WTC11 (cell line): ENCODE measurements at regions not wholly inside any gene's neighbourhood (a gene's known extent, or its start where the extent isn't known, plus 50 kb on each side); places are given as distances from the start of the nearest gene placed in this dataset.

Source experiments
- ATAC-seq: fragments of 200-7000 bp; cut with Tn5 transposase; 2 replicates; pipeline ENCODE4 v1.10.0; 2021; ENCODE audit warnings: mild to moderate bottlenecking, moderate library complexity
- CTCF ChIA-PET: fragments of 300-600 bp; sonication (Branson Sonifier 250); formaldehyde crosslinking; loops from one replicate; lab custom pipeline; 2021; ENCODE audit warnings: antibody characterized with exemption; lab: Charles Lee
- POLR2A ChIA-PET: fragments of 350-600 bp; sonication (Branson Sonifier 250); formaldehyde crosslinking; loops from one replicate; lab custom pipeline; 2021; ENCODE audit warnings: antibody characterized with exemption; lab: Charles Lee
- DNase-seq: peaks from one replicate; pipeline ENCODE4 v3.0.0; 2021; ENCODE audit warnings: low spot score
- H3K27ac Mint-ChIP-seq: 2 replicates; pipeline ENCODE4 v1.8.0; 2021; ENCODE audit warnings: mixed read lengths
- H3K27me3 Mint-ChIP-seq: 2 replicates; pipeline ENCODE4 v1.8.0; 2021; ENCODE audit warnings: low read depth, mild to moderate bottlenecking, moderate library complexity, mixed read lengths
- H3K36me3 Mint-ChIP-seq: 2 replicates; pipeline ENCODE4 v1.8.0; 2021; ENCODE audit warnings: mixed read lengths
- H3K4me1 Mint-ChIP-seq: 2 replicates; pipeline ENCODE4 v1.8.0; 2022; ENCODE audit warnings: mixed read lengths
- H3K4me3 Mint-ChIP-seq: 2 replicates; pipeline ENCODE4 v1.8.0; 2021; ENCODE audit warnings: mild to moderate bottlenecking, moderate library complexity, mixed read lengths
- H3K9me3 Mint-ChIP-seq: 2 replicates; pipeline ENCODE4 v1.8.0; 2021; ENCODE audit warnings: mixed read lengths
- ATF1 ChIP-seq: sonication (generic); formaldehyde crosslinking; IDR thresholded peaks from 2 replicates; pipeline ENCODE4 v1.8.1; 2023; ENCODE audit warnings: mild to moderate bottlenecking, moderate library complexity, missing genetic modification reagents
- CBFB ChIP-seq: sonication (generic); formaldehyde crosslinking; IDR thresholded peaks from 2 replicates; pipeline ENCODE4 v1.8.1; 2022; ENCODE audit warnings: mild to moderate bottlenecking, low read depth, missing genetic modification reagents
- CREM ChIP-seq: sonication (generic); formaldehyde crosslinking; IDR thresholded peaks from 2 replicates; pipeline ENCODE4 v1.8.1; 2022; ENCODE audit warnings: mild to moderate bottlenecking, missing genetic modification reagents, moderate library complexity
- CTCF ChIP-seq: fragments of 200-600 bp; IDR thresholded peaks from 2 replicates; pipeline ENCODE4 v1.8.0; 2022; ENCODE audit warnings: antibody characterized with exemption
- E2F5 ChIP-seq: sonication (generic); formaldehyde crosslinking; IDR thresholded peaks from 2 replicates; pipeline ENCODE4 v1.8.1; 2022; ENCODE audit warnings: mild to moderate bottlenecking, moderate library complexity, missing genetic modification reagents
- EMX1 ChIP-seq: fragments of 250-450 bp; sonication (Bioruptor Pico); IDR thresholded peaks from 2 replicates; pipeline ENCODE4 v1.8.0; 2021; ENCODE audit warnings: mild to moderate bottlenecking
- FOXP1 ChIP-seq: sonication (generic); formaldehyde crosslinking; IDR thresholded peaks from 2 replicates; pipeline ENCODE4 v1.8.0; 2022; ENCODE audit warnings: missing genetic modification reagents, mild to moderate bottlenecking, moderate library complexity, borderline replicate concordance
- GRHL2 ChIP-seq: fragments of 250-450 bp; sonication (Bioruptor Pico); IDR thresholded peaks from 2 replicates; pipeline ENCODE4 v1.8.0; 2022; ENCODE audit warnings: mild to moderate bottlenecking, moderate library complexity; ENCODE audit not compliant: insufficient replicate concordance, severe bottlenecking
- NR3C1 ChIP-seq: sonication (generic); formaldehyde crosslinking; conservative IDR thresholded peaks from 2 replicates; pipeline ENCODE4 v1.8.1; 2023; ENCODE audit warnings: low read depth, mild to moderate bottlenecking, missing genetic modification reagents
- SMAD4 ChIP-seq: sonication (generic); formaldehyde crosslinking; IDR thresholded peaks from 2 replicates; pipeline ENCODE4 v1.8.0; 2022; ENCODE audit warnings: mild to moderate bottlenecking, missing genetic modification reagents
- SOX15 ChIP-seq: fragments of 250-450 bp; sonication (Bioruptor Pico); IDR thresholded peaks from 2 replicates; pipeline ENCODE4 v1.9.0; 2021; ENCODE audit warnings: mild to moderate bottlenecking
- TEAD1 ChIP-seq: sonication (generic); formaldehyde crosslinking; IDR thresholded peaks from 2 replicates; pipeline ENCODE4 v1.8.0; 2022; ENCODE audit warnings: mild to moderate bottlenecking, missing genetic modification reagents
- ZBTB21 ChIP-seq: sonication (generic); formaldehyde crosslinking; IDR thresholded peaks from 2 replicates; pipeline ENCODE4 v1.8.1; 2023; ENCODE audit warnings: mild to moderate bottlenecking, missing genetic modification reagents, borderline replicate concordance
- ZMAT4 ChIP-seq: fragments of 250-450 bp; sonication (Bioruptor Pico); IDR thresholded peaks from 2 replicates; pipeline ENCODE4 v1.9.0; 2021; ENCODE audit warnings: mild to moderate bottlenecking
- TF ChIP-seq, protein P1 (sequence below): fragments of 250-450 bp; sonication (Bioruptor Pico); IDR thresholded peaks from 2 replicates; pipeline ENCODE4 v2.1.2; 2022; ENCODE audit warnings: mild to moderate bottlenecking, moderate library complexity
- TF ChIP-seq, protein P2 (sequence below): fragments of 250-450 bp; sonication (Bioruptor Pico); IDR thresholded peaks from 2 replicates; pipeline ENCODE4 v1.8.0; 2021; ENCODE audit warnings: mild to moderate bottlenecking
- TF ChIP-seq, protein P3 (sequence below): sonication (generic); formaldehyde crosslinking; IDR thresholded peaks from 2 replicates; pipeline ENCODE4 v1.8.1; 2023; ENCODE audit warnings: mild to moderate bottlenecking, missing genetic modification reagents, moderate library complexity
- TF ChIP-seq, protein P4 (sequence below): sonication (generic); formaldehyde crosslinking; IDR thresholded peaks from 2 replicates; pipeline ENCODE4 v1.8.0; 2023; ENCODE audit warnings: mild to moderate bottlenecking, missing genetic modification reagents

GRCh38 chr7:33804140-33804660 lies 101.1 kb upstream of the BMPER start:
- Mint-ChIP-seq H3K4me3 (no peak overlapping the region), H3K27ac (no peak overlapping the region), H3K36me3 (no peaks in the 10 kb centered on the region), H3K9me3 (peaks cover 15% of the 10 kb centered on the region), H3K4me1 (peaks cover 10% of the 10 kb centered on the region), H3K27me3 (no peaks in the 10 kb centered on the region)
- TF ChIP-seq TEAD1 (CRISPR knock-in tag): no peak
- TF ChIP-seq, protein P1, sequence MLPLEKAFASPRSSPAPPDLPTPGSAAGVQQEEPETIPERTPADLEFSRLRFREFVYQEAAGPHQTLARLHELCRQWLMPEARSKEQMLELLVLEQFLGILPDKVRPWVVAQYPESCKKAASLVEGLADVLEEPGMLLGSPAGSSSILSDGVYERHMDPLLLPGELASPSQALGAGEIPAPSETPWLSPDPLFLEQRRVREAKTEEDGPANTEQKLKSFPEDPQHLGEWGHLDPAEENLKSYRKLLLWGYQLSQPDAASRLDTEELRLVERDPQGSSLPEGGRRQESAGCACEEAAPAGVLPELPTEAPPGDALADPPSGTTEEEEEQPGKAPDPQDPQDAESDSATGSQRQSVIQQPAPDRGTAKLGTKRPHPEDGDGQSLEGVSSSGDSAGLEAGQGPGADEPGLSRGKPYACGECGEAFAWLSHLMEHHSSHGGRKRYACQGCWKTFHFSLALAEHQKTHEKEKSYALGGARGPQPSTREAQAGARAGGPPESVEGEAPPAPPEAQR: no peak
- no peak for TF ChIP-seq FOXP1 (CRISPR knock-in tag)
- TF ChIP-seq E2F5 (CRISPR knock-in tag): no peak
- TF ChIP-seq SMAD4: no peak
- no peak for TF ChIP-seq NR3C1 (CRISPR knock-in tag)
- no peak for TF ChIP-seq SOX15 (CRISPR knock-in tag)
- TF ChIP-seq ATF1: no peak
- TF ChIP-seq, protein P2, sequence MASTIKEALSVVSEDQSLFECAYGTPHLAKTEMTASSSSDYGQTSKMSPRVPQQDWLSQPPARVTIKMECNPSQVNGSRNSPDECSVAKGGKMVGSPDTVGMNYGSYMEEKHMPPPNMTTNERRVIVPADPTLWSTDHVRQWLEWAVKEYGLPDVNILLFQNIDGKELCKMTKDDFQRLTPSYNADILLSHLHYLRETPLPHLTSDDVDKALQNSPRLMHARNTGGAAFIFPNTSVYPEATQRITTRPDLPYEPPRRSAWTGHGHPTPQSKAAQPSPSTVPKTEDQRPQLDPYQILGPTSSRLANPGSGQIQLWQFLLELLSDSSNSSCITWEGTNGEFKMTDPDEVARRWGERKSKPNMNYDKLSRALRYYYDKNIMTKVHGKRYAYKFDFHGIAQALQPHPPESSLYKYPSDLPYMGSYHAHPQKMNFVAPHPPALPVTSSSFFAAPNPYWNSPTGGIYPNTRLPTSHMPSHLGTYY (CRISPR knock-in tag): no peak
- TF ChIP-seq, protein P3, sequence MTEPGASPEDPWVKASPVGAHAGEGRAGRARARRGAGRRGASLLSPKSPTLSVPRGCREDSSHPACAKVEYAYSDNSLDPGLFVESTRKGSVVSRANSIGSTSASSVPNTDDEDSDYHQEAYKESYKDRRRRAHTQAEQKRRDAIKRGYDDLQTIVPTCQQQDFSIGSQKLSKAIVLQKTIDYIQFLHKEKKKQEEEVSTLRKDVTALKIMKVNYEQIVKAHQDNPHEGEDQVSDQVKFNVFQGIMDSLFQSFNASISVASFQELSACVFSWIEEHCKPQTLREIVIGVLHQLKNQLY: no peak
- TF ChIP-seq GRHL2 (CRISPR knock-in tag): no peak
- no peak for TF ChIP-seq CBFB (CRISPR knock-in tag)
- no peak for TF ChIP-seq CREM
- TF ChIP-seq ZBTB21: no peak
- no peak for TF ChIP-seq ZMAT4 (CRISPR knock-in tag)
- TF ChIP-seq, protein P4, sequence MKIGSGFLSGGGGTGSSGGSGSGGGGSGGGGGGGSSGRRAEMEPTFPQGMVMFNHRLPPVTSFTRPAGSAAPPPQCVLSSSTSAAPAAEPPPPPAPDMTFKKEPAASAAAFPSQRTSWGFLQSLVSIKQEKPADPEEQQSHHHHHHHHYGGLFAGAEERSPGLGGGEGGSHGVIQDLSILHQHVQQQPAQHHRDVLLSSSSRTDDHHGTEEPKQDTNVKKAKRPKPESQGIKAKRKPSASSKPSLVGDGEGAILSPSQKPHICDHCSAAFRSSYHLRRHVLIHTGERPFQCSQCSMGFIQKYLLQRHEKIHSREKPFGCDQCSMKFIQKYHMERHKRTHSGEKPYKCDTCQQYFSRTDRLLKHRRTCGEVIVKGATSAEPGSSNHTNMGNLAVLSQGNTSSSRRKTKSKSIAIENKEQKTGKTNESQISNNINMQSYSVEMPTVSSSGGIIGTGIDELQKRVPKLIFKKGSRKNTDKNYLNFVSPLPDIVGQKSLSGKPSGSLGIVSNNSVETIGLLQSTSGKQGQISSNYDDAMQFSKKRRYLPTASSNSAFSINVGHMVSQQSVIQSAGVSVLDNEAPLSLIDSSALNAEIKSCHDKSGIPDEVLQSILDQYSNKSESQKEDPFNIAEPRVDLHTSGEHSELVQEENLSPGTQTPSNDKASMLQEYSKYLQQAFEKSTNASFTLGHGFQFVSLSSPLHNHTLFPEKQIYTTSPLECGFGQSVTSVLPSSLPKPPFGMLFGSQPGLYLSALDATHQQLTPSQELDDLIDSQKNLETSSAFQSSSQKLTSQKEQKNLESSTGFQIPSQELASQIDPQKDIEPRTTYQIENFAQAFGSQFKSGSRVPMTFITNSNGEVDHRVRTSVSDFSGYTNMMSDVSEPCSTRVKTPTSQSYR: no peak
- no peak for TF ChIP-seq CTCF
- no peak for TF ChIP-seq EMX1
- ChIA-PET POLR2A (no interaction called here), CTCF (no interaction called here)
- no peak for ATAC-seq
- DNase-seq: no peak
